H1 (cell line): ENCODE measurements at regions not wholly inside any gene's neighbourhood (a gene's known extent, or its start where the extent isn't known, plus 50 kb on each side); places are given as distances from the start of the nearest gene placed in this dataset.
"Not testable (repeated sequence)": the region's sequence is repeated elsewhere in the genome, so short reads cannot be mapped to it uniquely, and the experiment has no call there.

Experiments
- CHD2 ChIP-seq: IDR thresholded peaks from 2 replicates; pipeline ENCODE4 v1.6.1; 2012; ENCODE audit warnings: low read length, improper control_type of control experiment
- CTCF ChIP-seq, 3 experiments: IDR thresholded peaks; 1 replicate in 2 of 3; 2 replicates in 1 of 3; pipeline versions ENCODE4 v1.5.1 to v1.6.1; 2011; ENCODE audit warnings: low read length in 3 of 3, mild to moderate bottlenecking in 3 of 3, inconsistent platforms in 2 of 3, low read depth in 1 of 3, moderate library complexity in 1 of 3; ENCODE audit not compliant: insufficient read depth in 1 of 3; ENCODE audit errors: control extremely low read depth in 1 of 3
- EP300 ChIP-seq, 2 experiments: IDR thresholded peaks; 1 replicate in 1 of 2; 2 replicates in 1 of 2; pipeline ENCODE4 v1.6.1; 2011 to 2012; ENCODE audit warnings: low read depth in 2 of 2, low read length in 2 of 2, mild to moderate bottlenecking in 2 of 2, borderline replicate concordance in 1 of 2, inconsistent platforms in 1 of 2, moderate library complexity in 1 of 2
- GABPA ChIP-seq: IDR thresholded peaks from 2 replicates; pipeline ENCODE4 v1.6.1; 2011; ENCODE audit warnings: mild to moderate bottlenecking, low read length, moderate library complexity, borderline replicate concordance; ENCODE audit not compliant: insufficient read depth
- GTF2F1 ChIP-seq: IDR thresholded peaks from 2 replicates; pipeline ENCODE4 v1.6.1; 2012; ENCODE audit warnings: low read depth, low read length, improper control_type of control experiment, borderline replicate concordance
- JUND ChIP-seq: IDR thresholded peaks from 2 replicates; pipeline ENCODE4 v1.6.1; 2011; ENCODE audit warnings: mild to moderate bottlenecking, improper control_type of control experiment, low read length
- POLR2A ChIP-seq, 2 experiments: IDR thresholded peaks; 1 replicate in 1 of 2; 2 replicates in 1 of 2; pipeline ENCODE4 v1.6.1; 2011; ENCODE audit warnings: low read depth in 2 of 2, low read length in 2 of 2, mild to moderate bottlenecking in 2 of 2; ENCODE audit errors: control extremely low read depth in 1 of 2
- POLR2AphosphoS5 ChIP-seq: IDR thresholded peaks from 2 replicates; pipeline ENCODE4 v1.6.1; 2011; ENCODE audit warnings: low read depth, low read length
- TAF1 ChIP-seq: IDR thresholded peaks from 2 replicates; pipeline ENCODE4 v1.6.1; 2011; ENCODE audit warnings: mild to moderate bottlenecking, low read depth, low read length
- TAF7 ChIP-seq: optimal IDR thresholded peaks from 2 replicates; pipeline ENCODE3; 2011; ENCODE audit warnings: low read depth, mild to moderate bottlenecking, inconsistent platforms, low read length, moderate library complexity, borderline replicate concordance
- USF2 ChIP-seq: IDR thresholded peaks from 2 replicates; pipeline ENCODE4 v1.6.1; 2011; ENCODE audit warnings: low read length, improper control_type of control experiment

GRCh38 chr21:35794527-35794926, 265.8 kb downstream of the SETD4 start:
- not testable (repeated sequence) for TF ChIP-seq TAF1; CTCF (IDR thresholded peaks at IDR 0.05; ENCODE audit: control extremely low read depth in 1 of 3, insufficient read depth in 1 of 3, low read depth in 1 of 3, low read length in 3 of 3); POLR2A (IDR thresholded peaks at IDR 0.05; ENCODE audit: control extremely low read depth in 1 of 2, low read depth in 2 of 2, low read length in 2 of 2); JUND; USF2; POLR2AphosphoS5; EP300 (IDR thresholded peaks at IDR 0.05; ENCODE audit: borderline replicate concordance in 1 of 2, low read depth in 2 of 2, low read length in 2 of 2); TAF7; GABPA; CHD2; GTF2F1
